Chondrocyte (in vitro differentiated cells): ENCODE measurements at regions not wholly inside any gene's neighbourhood (a gene's known extent, or its start where the extent isn't known, plus 50 kb on each side); places are given as distances from the start of the nearest gene placed in this dataset.

Experiments
- DNase-seq: peaks from one replicate; pipeline ENCODE4 v3.0.0; 2021; ENCODE audit warnings: mixed read lengths, low spot score
- H3K27ac Mint-ChIP-seq: one replicate; pipeline ENCODE4 v1.8.0; 2021; ENCODE audit warnings: mild to moderate bottlenecking, moderate library complexity, mixed read lengths; ENCODE audit not compliant: unreplicated experiment
- H3K27me3 Mint-ChIP-seq: 2 replicates; pipeline ENCODE4 v1.8.0; 2021; ENCODE audit warnings: low read depth, mixed read lengths
- H3K36me3 Mint-ChIP-seq: 2 replicates; pipeline ENCODE4 v1.8.0; 2021; ENCODE audit warnings: low read depth, mixed read lengths
- H3K4me1 Mint-ChIP-seq: 2 replicates; pipeline ENCODE4 v1.8.0; 2021; ENCODE audit warnings: low read depth, mild to moderate bottlenecking, mixed read lengths
- H3K4me3 Mint-ChIP-seq: one replicate; pipeline ENCODE4 v1.8.0; 2021; ENCODE audit warnings: mild to moderate bottlenecking, moderate library complexity, mixed read lengths; ENCODE audit not compliant: unreplicated experiment
- H3K9me3 Mint-ChIP-seq: 2 replicates; pipeline ENCODE4 v1.8.0; 2021; ENCODE audit warnings: low read depth, mixed read lengths
- CTCF ChIP-seq: fragments of 200-600 bp; sonication (generic); IDR thresholded peaks from 2 replicates; pipeline ENCODE4 v1.5.0; 2021; ENCODE audit warnings: antibody characterized with exemption, mild to moderate bottlenecking, moderate library complexity

GRCh38 chr2:139177041-139177440, 396.9 kb upstream of the NXPH2 start:
- Mint-ChIP-seq H3K9me3 (no peaks in the 10 kb centered on the region), H3K36me3 (no peaks in the 10 kb centered on the region), H3K27me3 (peaks cover 20% of the 10 kb centered on the region), H3K4me3 (no peak overlapping the region), H3K27ac (no peak overlapping the region), H3K4me1 (no peaks in the 10 kb centered on the region)
- DNase-seq, result no peak
- no peak for TF ChIP-seq CTCF

DNA sequence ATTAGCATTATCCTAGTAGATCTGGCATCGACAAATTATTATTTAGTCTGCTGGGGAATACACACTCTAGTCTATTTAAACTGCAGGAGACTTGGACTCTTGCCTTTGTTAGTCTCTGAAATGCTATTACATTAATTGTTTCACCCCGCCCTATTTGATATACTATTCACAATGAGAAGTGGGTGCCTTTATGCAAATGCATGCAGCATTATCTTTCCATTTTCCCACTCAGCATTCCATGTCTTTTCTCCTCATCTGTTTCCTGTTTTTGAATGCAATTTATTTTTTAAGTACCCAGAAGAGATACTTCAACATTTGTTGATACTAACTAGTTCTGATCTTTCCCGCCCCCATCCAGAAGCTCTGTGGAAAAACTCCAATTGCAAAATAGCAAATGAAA, 395.3 kb upstream of the NXPH2 start:
- H3K36me3 Mint-ChIP-seq, result no peaks in the 10 kb centered on the region
- no peak overlapping the region for H3K27ac Mint-ChIP-seq
- H3K4me1 Mint-ChIP-seq, result no peaks in the 10 kb centered on the region
- H3K4me3 Mint-ChIP-seq, result no peak overlapping the region
- no peak for DNase-seq
- no peak for TF ChIP-seq CTCF
- H3K9me3 Mint-ChIP-seq, result no peaks in the 10 kb centered on the region
- peaks cover 15% of the 10 kb centered on the region for H3K27me3 Mint-ChIP-seq

- no peak for TF ChIP-seq CTCF
- Mint-ChIP-seq H3K4me3 (no peak overlapping the region), H3K9me3 (no peaks in the 10 kb centered on the region), H3K4me1 (no peaks in the 10 kb centered on the region), H3K27ac (no peak overlapping the region), H3K27me3 (peaks cover 6% of the 10 kb centered on the region), H3K36me3 (no peaks in the 10 kb centered on the region)
- no peak for DNase-seq
These were observed 390.2 kb upstream of the NXPH2 start for GRCh38 chr2:139170406-139170805.

- no peaks in the 10 kb centered on the region for H3K36me3 Mint-ChIP-seq
- H3K9me3 Mint-ChIP-seq, result peaks cover 5% of the 10 kb centered on the region
- H3K27ac Mint-ChIP-seq, result no peak overlapping the region
- TF ChIP-seq CTCF, result no peak
- H3K4me1 Mint-ChIP-seq, result no peaks in the 10 kb centered on the region
- no peak overlapping the region for H3K4me3 Mint-ChIP-seq
- peaks cover 6% of the 10 kb centered on the region for H3K27me3 Mint-ChIP-seq
- no peak for DNase-seq
These were observed 385.4 kb upstream of the NXPH2 start for GRCh38 chr2:139165601-139166000.

DNA sequence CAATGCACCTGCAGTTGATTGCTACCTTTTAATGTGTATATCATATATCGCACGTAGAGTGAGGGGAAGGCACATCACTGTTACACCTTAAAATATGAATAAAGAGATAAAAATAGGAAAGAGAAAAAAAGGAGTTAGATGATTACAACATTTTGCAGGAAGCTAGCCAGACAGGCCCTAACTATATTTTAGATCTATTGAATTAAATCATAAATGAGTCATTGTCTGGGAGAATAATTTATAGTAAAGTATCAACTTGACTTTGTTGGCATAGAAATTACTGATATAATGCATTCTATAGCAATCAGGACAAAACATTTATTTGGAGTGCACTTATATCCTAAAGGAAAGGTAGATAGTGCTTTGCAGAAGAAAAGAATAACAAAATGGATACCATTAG, 384.9 kb upstream of the NXPH2 start:
- Mint-ChIP-seq H3K9me3 (peaks cover 5% of the 10 kb centered on the region), H3K27ac (no peak overlapping the region), H3K4me3 (no peak overlapping the region), H3K36me3 (no peaks in the 10 kb centered on the region), H3K27me3 (peaks cover 5% of the 10 kb centered on the region), H3K4me1 (no peaks in the 10 kb centered on the region)
- no peak for DNase-seq
- TF ChIP-seq CTCF, result no peak
